LNCaP clone FGC (cell line): ENCODE measurements at regions not wholly inside any gene's neighbourhood (a gene's known extent, or its start where the extent isn't known, plus 50 kb on each side); places are given as distances from the start of the nearest gene placed in this dataset.

Experiments used
- DNase-seq: peaks from one replicate; pipeline ENCODE4 v3.0.0-alpha.2; 2011; ENCODE audit warnings: low read depth
- H3K4me3 ChIP-seq: 2 replicates; pipeline ENCODE4 v1.5.1; 2011; ENCODE audit warnings: mild to moderate bottlenecking, low read depth, low read length, control low read depth
- TF ChIP-seq, protein P1 (sequence below): IDR thresholded peaks from 2 replicates; pipeline ENCODE4 v1.5.1; 2012; ENCODE audit warnings: mild to moderate bottlenecking; ENCODE audit not compliant: control insufficient read depth, insufficient read depth; ENCODE audit errors: extremely low read depth

DNA sequence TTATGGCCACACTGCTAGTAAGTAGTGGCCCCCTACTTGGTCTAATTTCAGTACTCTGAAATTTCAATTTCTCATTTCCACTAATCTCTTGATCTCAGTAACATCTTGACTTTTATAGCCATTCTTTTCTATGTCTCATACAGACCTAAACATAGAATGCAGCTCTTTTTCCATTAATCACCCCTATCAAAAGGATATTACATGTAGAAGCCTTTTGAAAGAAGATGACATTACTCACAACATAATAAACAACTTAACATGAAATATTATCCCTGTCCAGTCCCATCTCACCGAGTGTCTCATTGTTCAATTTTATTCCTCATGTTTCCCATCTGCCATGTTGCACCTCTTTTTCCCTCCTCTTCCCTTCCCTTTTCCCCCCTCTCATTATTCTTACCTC lies 81.1 kb upstream of the KLHL13 start:
- DNase-seq, result no peak
- no peak overlapping the region for H3K4me3 ChIP-seq
- TF ChIP-seq, protein P1, sequence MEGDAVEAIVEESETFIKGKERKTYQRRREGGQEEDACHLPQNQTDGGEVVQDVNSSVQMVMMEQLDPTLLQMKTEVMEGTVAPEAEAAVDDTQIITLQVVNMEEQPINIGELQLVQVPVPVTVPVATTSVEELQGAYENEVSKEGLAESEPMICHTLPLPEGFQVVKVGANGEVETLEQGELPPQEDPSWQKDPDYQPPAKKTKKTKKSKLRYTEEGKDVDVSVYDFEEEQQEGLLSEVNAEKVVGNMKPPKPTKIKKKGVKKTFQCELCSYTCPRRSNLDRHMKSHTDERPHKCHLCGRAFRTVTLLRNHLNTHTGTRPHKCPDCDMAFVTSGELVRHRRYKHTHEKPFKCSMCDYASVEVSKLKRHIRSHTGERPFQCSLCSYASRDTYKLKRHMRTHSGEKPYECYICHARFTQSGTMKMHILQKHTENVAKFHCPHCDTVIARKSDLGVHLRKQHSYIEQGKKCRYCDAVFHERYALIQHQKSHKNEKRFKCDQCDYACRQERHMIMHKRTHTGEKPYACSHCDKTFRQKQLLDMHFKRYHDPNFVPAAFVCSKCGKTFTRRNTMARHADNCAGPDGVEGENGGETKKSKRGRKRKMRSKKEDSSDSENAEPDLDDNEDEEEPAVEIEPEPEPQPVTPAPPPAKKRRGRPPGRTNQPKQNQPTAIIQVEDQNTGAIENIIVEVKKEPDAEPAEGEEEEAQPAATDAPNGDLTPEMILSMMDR, result no peak

DNA sequence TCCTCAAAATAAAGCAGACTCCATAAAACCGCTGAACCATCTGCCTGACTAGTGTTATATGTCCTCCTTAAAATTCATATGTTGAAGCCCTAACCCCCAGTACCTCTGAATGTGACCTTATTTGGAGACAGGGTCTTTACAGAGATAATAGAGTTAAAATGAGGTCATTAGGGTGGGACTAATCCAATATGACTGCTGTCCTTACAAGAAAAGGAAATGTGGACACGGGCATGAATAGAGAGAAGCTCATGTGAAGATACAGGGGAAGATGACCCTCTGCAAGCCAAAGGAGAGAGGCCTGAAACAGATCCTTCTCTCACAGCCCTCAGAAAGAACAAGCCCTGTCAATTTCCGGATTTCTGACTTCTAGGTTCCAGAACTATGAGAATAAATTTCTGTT lies 82.0 kb upstream of the KLHL13 start:
- TF ChIP-seq, protein P1, result no peak
- DNase-seq, result no peak
- H3K4me3 ChIP-seq, result no peak overlapping the region

DNA sequence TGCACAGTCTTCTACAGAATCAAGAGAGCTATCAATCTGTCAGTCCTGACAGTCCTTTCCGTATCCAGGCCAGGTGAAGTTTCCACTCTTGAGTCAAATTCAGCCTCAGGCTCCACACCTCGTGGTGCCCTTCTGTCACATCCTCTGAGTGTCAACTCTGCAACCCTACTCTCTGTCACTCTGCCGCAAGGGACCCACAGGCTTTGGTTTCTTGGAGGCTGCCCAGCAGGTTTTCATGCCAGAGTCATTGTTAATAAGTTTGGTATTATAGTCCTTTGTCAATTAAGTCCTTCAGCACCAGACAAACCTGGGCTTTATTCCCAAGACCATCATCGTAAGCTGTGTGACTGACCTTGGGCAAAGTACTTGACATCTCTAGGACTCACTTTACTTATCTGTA lies 83.4 kb upstream of the KLHL13 start:
- no peak for DNase-seq
- TF ChIP-seq, protein P1, result no peak

DNA sequence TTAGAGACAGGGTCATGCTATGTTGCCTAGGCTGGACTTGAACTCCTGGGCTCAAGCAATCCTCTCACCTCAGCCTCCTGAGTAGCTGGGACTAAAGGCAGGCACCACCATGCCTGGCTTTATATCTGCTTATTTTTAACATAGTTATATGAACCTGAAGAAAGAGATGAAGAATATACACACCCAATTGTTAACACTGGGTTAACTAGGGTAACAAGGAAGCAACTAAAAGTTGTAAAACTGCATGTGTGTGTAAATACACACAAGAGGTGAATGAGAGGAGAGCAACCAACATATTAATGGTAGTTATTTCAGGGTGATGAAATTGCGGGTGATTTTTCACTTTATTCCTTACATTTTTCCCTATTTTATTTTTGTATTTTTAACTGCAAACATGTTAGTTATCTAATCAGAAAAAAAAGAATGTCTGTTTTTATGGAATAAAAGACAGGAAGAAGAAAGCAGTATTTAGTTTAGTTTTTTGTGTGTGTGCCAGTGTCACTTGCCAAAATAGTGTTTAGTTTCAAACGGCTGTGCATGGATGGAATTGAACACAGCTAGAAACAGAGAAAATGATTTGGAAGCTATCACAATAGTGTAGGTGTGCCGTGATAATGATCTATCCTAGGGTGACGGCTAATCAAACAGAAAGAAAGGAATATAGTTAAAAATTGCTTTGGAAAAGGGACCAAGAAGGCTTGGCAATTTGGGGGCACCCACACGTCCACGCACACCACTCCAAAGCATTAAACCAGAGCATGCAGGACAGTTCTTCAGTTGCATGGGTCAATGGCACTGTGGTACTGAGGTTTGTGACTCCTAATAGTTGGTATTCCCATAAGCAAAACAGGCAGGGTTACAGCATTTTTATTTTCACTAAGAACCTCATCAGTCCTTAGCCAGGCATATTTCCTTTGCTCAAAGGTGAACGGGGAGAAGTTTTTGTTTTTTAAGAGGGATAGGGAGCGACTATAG lies 89.1 kb upstream of the KLHL13 start:
- no peak overlapping the region for H3K4me3 ChIP-seq
- TF ChIP-seq, protein P1, result no peak
- DNase-seq, result no peak

More for the DNA sequence above, 83.4 kb upstream of the KLHL13 start:
- H3K4me3 ChIP-seq, result no peak overlapping the region

DNA sequence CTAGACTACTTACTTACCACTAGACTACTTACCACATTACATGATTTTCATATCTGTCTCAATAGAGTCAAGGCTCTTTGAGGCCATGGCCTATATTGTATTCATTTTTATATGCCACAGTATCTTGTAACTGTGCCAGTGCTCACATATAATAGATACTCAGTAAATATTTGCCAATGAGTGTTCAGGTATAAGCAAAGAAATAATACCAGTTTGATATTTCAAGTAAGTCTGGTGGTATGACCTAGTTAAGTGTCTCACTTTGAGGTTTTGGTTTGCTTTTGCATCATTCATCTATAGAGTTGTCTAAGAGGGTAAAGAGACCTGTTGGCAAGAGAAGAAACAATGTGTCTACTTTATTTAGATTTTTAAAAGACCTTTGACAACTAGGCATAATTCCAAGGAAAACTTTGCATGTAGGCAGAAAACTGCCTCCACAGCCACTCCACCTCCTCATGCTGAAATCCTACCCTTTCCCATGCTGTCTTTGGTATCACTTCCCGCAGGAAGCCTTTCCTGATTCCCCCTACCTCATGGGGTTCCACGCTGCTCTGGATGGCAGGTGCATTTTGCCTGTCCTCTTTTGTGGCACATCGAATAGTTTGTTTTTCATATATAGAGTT lies 91.3 kb upstream of the KLHL13 start:
- peak; percentile 83 for DNase-seq
- TF ChIP-seq, protein P1, result no peak
- H3K4me3 ChIP-seq, result no peak overlapping the region

DNA sequence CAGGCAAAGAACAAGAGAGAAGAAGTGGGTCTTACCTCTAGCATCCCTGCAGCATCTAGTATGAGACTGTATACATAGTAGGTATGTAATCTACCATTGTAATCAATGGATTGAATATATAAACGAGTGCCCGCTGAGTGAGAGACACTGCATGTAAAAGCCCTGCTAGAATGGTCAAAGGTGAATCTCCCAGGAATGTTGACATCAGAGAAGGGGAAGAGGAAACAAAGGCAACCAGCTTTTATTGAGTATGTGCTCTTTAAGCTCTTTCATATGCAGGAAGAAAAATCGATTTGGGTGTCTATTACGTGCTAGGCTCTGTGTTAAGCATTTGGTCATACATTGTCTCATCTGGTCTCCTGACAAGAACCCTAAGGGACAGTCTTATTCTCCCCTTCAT lies 91.9 kb upstream of the KLHL13 start:
- no peak overlapping the region for H3K4me3 ChIP-seq
- no peak for DNase-seq
- TF ChIP-seq, protein P1, result no peak
